HCT116 (cell line): ENCODE measurements at regions not wholly inside any gene's neighbourhood (a gene's known extent, or its start where the extent isn't known, plus 50 kb on each side); places are given as distances from the start of the nearest gene placed in this dataset.

Source experiments
- CTCF ChIP-seq, 3 experiments: fragments of 200-600 bp in 1 of 3; sonication (generic) in 1 of 3; IDR thresholded peaks in 2 of 3; conservative IDR thresholded peaks in 1 of 3; 2 replicates each; pipeline ENCODE4 v1.5.1; 2012 to 2017; ENCODE audit warnings: low read depth in 2 of 3, low read length in 2 of 3, antibody characterized with exemption in 1 of 3, borderline replicate concordance in 1 of 3, control low read depth in 1 of 3, mild to moderate bottlenecking in 1 of 3, mixed read lengths in 1 of 3, mixed run types in 1 of 3, moderate library complexity in 1 of 3; ENCODE audit not compliant: insufficient read depth in 1 of 3
- EGR1 ChIP-seq: IDR thresholded peaks from 2 replicates; pipeline ENCODE4 v1.6.1; 2012; ENCODE audit warnings: low read depth

GRCh38 chr12:113521708-113522107 lies 50.0 kb upstream of the LHX5 start:
- TF ChIP-seq CTCF (IDR thresholded peaks at IDR 0.05 in 2 of 3, conservative IDR thresholded peaks at IDR 0.05 in 1 of 3; ENCODE audit: borderline replicate concordance in 1 of 3, insufficient read depth in 1 of 3, low read depth in 2 of 3, low read length in 2 of 3) (no peak), EGR1 (no peak)
